K562 (cell line): ENCODE measurements at regions not wholly inside any gene's neighbourhood (a gene's known extent, or its start where the extent isn't known, plus 50 kb on each side); places are given as distances from the start of the nearest gene placed in this dataset.
"Not testable (repeated sequence)": the region's sequence is repeated elsewhere in the genome, so short reads cannot be mapped to it uniquely, and the experiment has no call there.

Source experiments
- ATAC-seq: fragments of 200-7000 bp; cut with Tn5 transposase; 3 replicates; pipeline ENCODE4 v1.9.1; 2020; ENCODE audit warnings: moderate library complexity
- BruUV-seq: library from RNA; stranded (reverse); fragments of 400-500 nt; replicated peaks from 2 replicates; lab custom pipeline; 2021; lab: Mats Ljungman, UMichigan
- CTCF ChIA-PET: fragments of 300-600 bp; formaldehyde crosslinking; extraction: SDS; loops from one replicate; lab custom pipeline; 2021; ENCODE audit warnings: low intra/inter-chr PET ratio; lab: Yijun Ruan, JAX
- POLR2A ChIA-PET: fragments of 300-600, 350-650 bp; sonication (Branson Sonifier 250); formaldehyde crosslinking; extraction: SDS; loops from one replicate; lab custom pipeline; 2021; ENCODE audit warnings: antibody characterized with exemption, inconsistent platforms; lab: Yijun Ruan, JAX
- DNase-seq, 4 experiments: peaks; one replicate each; pipeline versions ENCODE4 v3.0.0 to v3.0.0-alpha.2; 2011 to 2018; ENCODE audit warnings: low spot score in 3 of 4, mixed read lengths in 3 of 4; ENCODE audit errors: extremely low read depth in 1 of 4
- FAIRE-seq: peaks from 2 replicates; lab custom pipeline; 2011; peaks lifted over from hg19 to GRCh38; lab: Jason Lieb, UNC
- H2AFZ ChIP-seq: 2 replicates; pipeline ENCODE4 v1.6.0; 2011; ENCODE audit warnings: low read depth, low read length, control low read depth, inconsistent platforms
- H3K27ac ChIP-seq: fragments of 200-600 bp; 3 replicates; pipeline ENCODE4 v1.8.0; 2011; ENCODE audit warnings: low read depth, mild to moderate bottlenecking, control low read depth, inconsistent platforms, low read length, moderate library complexity, mixed read lengths; ENCODE audit errors: extremely low read depth
- H3K27me3 ChIP-seq, 2 experiments: fragments of 300-600 bp in 1 of 2; 2 replicates in 1 of 2; 3 replicates in 1 of 2; pipeline versions ENCODE4 v1.6.0 to v1.8.0; 2011; ENCODE audit warnings: inconsistent platforms in 2 of 2, low read length in 2 of 2, mild to moderate bottlenecking in 1 of 2, mixed read lengths in 1 of 2, moderate library complexity in 1 of 2; ENCODE audit not compliant: control insufficient read depth in 2 of 2, insufficient read depth in 2 of 2
- H3K36me3 ChIP-seq: fragments of 300-600 bp; 3 replicates; pipeline ENCODE4 v1.8.0; 2011; ENCODE audit warnings: mild to moderate bottlenecking, low read length, inconsistent platforms; ENCODE audit not compliant: control insufficient read depth, insufficient read depth
- H3K4me1 ChIP-seq, 2 experiments: fragments of 200-600 bp in 1 of 2; replicated peaks in 1 of 2; 2 replicates in 1 of 2; 3 replicates in 1 of 2; pipeline versions ENCODE4 v1.5.1 to v1.8.0; 2011; ENCODE audit warnings: inconsistent platforms in 2 of 2, low read length in 2 of 2, mild to moderate bottlenecking in 1 of 2, mixed read lengths in 1 of 2, moderate library complexity in 1 of 2; ENCODE audit not compliant: control insufficient read depth in 2 of 2, insufficient read depth in 2 of 2
- H3K4me2 ChIP-seq: 2 replicates; pipeline ENCODE4 v1.6.1; 2011; ENCODE audit warnings: low read length, control low read depth, inconsistent platforms, mixed read lengths; ENCODE audit not compliant: insufficient read depth
- H3K4me3 ChIP-seq: fragments of 200-600 bp; sonication (generic), shearing (Covaris generic); 2 replicates; pipeline ENCODE4 v1.5.1; 2016; ENCODE audit warnings: control low read depth, inconsistent platforms
- H3K79me2 ChIP-seq: fragments of 200-600 bp; 3 replicates; pipeline ENCODE4 v1.8.0; 2011; ENCODE audit warnings: low read length, inconsistent platforms; ENCODE audit not compliant: control insufficient read depth, insufficient read depth
- H3K9ac ChIP-seq, 2 experiments: 2 replicates each; pipeline versions ENCODE4 v1.6.0 to v1.6.1; 2011; ENCODE audit warnings: low read depth in 2 of 2, low read length in 2 of 2, control low read depth in 1 of 2, inconsistent platforms in 1 of 2, mild to moderate bottlenecking in 1 of 2, mixed read lengths in 1 of 2; ENCODE audit not compliant: insufficient read depth in 1 of 2
- H3K9me1 ChIP-seq: one replicate; pipeline ENCODE4 v1.6.0; 2011; ENCODE audit warnings: inconsistent platforms, mild to moderate bottlenecking, low read length, moderate library complexity; ENCODE audit not compliant: control insufficient read depth, insufficient read depth
- H3K9me3 ChIP-seq: replicated peaks from 2 replicates; pipeline ENCODE4 v1.5.1; 2011; ENCODE audit warnings: low read depth, low read length, inconsistent platforms; ENCODE audit not compliant: control insufficient read depth, insufficient read depth
- H4K20me1 ChIP-seq: replicated peaks from 2 replicates; pipeline ENCODE4 v1.6.1; 2011; ENCODE audit warnings: low read length, inconsistent platforms, mixed read lengths; ENCODE audit not compliant: control insufficient read depth, insufficient read depth
- MAFF ChIP-seq: IDR thresholded peaks from 2 replicates; pipeline ENCODE4 v1.6.1; 2012; ENCODE audit warnings: low read length, improper control_type of control experiment
- MAFG ChIP-seq: fragments of 450-650 bp; conservative IDR thresholded peaks from 2 replicates; pipeline ENCODE4 v1.6.1; 2016; ENCODE audit warnings: missing genetic modification characterization, missing compliant biosample characterization
- MAFK ChIP-seq: IDR thresholded peaks from 2 replicates; pipeline ENCODE4 v1.6.1; 2011; ENCODE audit warnings: low read length, improper control_type of control experiment
- MTA1 ChIP-seq: fragments of 450-650 bp; IDR thresholded peaks from 2 replicates; pipeline ENCODE4 v1.6.1; 2017; ENCODE audit warnings: borderline replicate concordance
- NFE2L1 ChIP-seq: fragments of 450-650 bp; IDR thresholded peaks from 2 replicates; pipeline ENCODE4 v1.6.1; 2016; ENCODE audit warnings: missing genetic modification characterization, low read depth, mild to moderate bottlenecking, missing compliant biosample characterization, moderate library complexity, borderline replicate concordance
- RBM14 ChIP-seq: fragments of 200-400 bp; formaldehyde crosslinking; IDR thresholded peaks from 2 replicates; pipeline ENCODE4 v1.6.1; 2018; ENCODE audit warnings: low read depth, mild to moderate bottlenecking, low read length, moderate library complexity, borderline replicate concordance; ENCODE audit not compliant: insufficient read depth
- RFX1 ChIP-seq: fragments of 450-650 bp; IDR thresholded peaks from 2 replicates; pipeline ENCODE4 v1.6.1; 2016; ENCODE audit warnings: mild to moderate bottlenecking, moderate library complexity
- RFX5 ChIP-seq: IDR thresholded peaks from 2 replicates; pipeline ENCODE4 v1.6.1; 2011; ENCODE audit warnings: low read depth, mild to moderate bottlenecking, improper control_type of control experiment, low read length
- XRCC5 ChIP-seq: fragments of 200-400 bp; formaldehyde crosslinking; IDR thresholded peaks from 2 replicates; pipeline ENCODE4 v1.6.1; 2017; ENCODE audit warnings: low read depth, mild to moderate bottlenecking, low read length
- ZC3H11A ChIP-seq: IDR thresholded peaks from 2 replicates; pipeline ENCODE4 v1.6.1; 2012; ENCODE audit warnings: low read depth, low read length, improper control_type of control experiment
- ZNF316 ChIP-seq: fragments of 450-650 bp; IDR thresholded peaks from 2 replicates; pipeline ENCODE4 v1.6.1; 2016
- WGBS: fragments of 100-300 bp; shearing (Covaris generic); methylation state at CpG from one replicate; pipeline ENCODE4 v1.1.6; 2016; ENCODE audit warnings: low coverage, mixed read lengths; ENCODE audit not compliant: insufficient coverage; ENCODE audit errors: missing lambda C conversion rate; 5-methylcytosine and 5-hydroxymethylcytosine counted together
- in situ Hi-C: fragments of 300-500 bp; cut with MboI; formaldehyde crosslinking; loops from 4 replicates; pipeline ENCODE4 v1.15.0; 2018; ENCODE audit warnings: inconsistent platforms, mixed read lengths
- intact Hi-C: fragments of 100-400 bp; cut with micrococcal nuclease; formaldehyde crosslinking; loops from 2 replicates; pipeline ENCODE4 v1.14.2; 2022

DNA sequence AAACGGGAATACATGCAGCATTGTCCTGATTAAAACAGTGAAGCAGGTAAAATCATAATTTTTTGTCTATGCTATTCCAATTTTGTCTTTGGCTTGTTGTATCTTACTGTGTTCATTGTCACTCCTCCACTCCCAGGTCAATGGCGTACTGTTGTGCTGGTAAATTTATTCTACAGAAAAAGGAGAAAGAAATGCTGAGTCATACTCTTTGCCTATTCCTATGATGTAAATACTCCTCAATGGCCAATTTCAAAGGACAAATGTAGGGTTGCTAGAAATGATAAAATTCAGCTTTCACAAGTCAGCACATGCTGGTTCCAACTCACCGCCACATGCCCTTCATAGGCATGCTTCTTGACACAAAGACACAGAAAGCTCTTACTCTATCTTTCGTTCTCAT is 694.4 kb upstream of the PCDH20 start:
- ATAC-seq = no peak
- Histone ChIP-seq H4K20me1 (no peaks in the 10 kb centered on the region), H3K79me2 (no peaks in the 10 kb centered on the region), H3K27me3 (no peaks in the 10 kb centered on the region), H3K9ac (no peak overlapping the region), H3K4me2 (no peak overlapping the region), H2AFZ (no peak overlapping the region), H3K27ac (no peak overlapping the region), H3K4me1 (no peaks in the 10 kb centered on the region), H3K36me3 (no peaks in the 10 kb centered on the region), H3K4me3 (no peak overlapping the region), H3K9me3 (no peaks in the 10 kb centered on the region), H3K9me1 (no peaks in the 10 kb centered on the region)
- no peak for DNase-seq
- FAIRE-seq = no peak
- intact Hi-C loops (no loop called here), in situ Hi-C loops (no loop called here)
- 0% methylated on average over 4 of the region's 4 CpGs for WGBS
- TF ChIP-seq XRCC5 (no peak), RFX1 (no peak), RFX5 (no peak), RBM14 (no peak), ZNF316 (peak; percentile 31; the same call in 1 of the 2 replicates), NFE2L1 (tag) (peak; percentile 22; the same call in 1 of the 2 replicates), MAFK (peak; percentile 50), MAFF (peak; percentile 40; the same call in 1 of the 2 replicates), MTA1 (no peak), ZC3H11A (no peak), MAFG (tag) (0 out of 2 replicates have a peak, but pooled peaks have one; percentile 24)
- no TSS peak for BruUV-seq
- CTCF ChIA-PET = no interaction called here
- POLR2A ChIA-PET = no interaction called here

DNA sequence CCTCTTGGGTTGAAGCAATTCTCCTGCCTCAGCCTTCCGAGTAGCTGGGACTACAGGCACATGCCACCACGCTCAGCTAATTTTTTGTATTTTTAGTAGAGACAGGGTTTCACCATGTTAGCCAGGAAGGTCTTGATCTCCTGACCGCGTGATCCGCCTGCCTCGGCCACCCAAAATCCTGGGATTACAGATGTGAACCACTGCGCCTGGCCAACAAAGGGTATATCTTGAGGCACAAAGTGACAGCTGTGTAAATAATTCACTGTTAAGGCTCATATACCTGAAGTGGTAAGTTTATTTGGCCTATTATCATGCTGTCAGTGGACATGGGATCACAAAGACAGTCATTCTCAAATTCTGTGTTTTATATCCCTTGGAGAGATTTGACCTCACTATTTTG is 688.5 kb upstream of the PCDH20 start:
- intact Hi-C loops, ATAC-seq: not testable (repeated sequence)

More for the DNA sequence above, 688.5 kb upstream of the PCDH20 start:
- H3K4me2 ChIP-seq, H3K79me2 ChIP-seq, CTCF ChIA-PET, H3K9me3 ChIP-seq, H3K36me3 ChIP-seq, H3K4me1 ChIP-seq, H3K9me1 ChIP-seq, H3K27ac ChIP-seq, BruUV-seq, H4K20me1 ChIP-seq, FAIRE-seq, in situ Hi-C loops, DNase-seq, H3K4me3 ChIP-seq, H3K9ac ChIP-seq, H3K27me3 ChIP-seq, POLR2A ChIA-PET, H2AFZ ChIP-seq: not testable (repeated sequence)
- WGBS = 0% methylated on average over 3 of the region's 7 CpGs
